ENCODE measurements at regions not wholly inside any gene's neighbourhood (a gene's known extent, or its start where the extent isn't known, plus 50 kb on each side); places are given as distances from the start of the nearest gene placed in this dataset.

DNA sequence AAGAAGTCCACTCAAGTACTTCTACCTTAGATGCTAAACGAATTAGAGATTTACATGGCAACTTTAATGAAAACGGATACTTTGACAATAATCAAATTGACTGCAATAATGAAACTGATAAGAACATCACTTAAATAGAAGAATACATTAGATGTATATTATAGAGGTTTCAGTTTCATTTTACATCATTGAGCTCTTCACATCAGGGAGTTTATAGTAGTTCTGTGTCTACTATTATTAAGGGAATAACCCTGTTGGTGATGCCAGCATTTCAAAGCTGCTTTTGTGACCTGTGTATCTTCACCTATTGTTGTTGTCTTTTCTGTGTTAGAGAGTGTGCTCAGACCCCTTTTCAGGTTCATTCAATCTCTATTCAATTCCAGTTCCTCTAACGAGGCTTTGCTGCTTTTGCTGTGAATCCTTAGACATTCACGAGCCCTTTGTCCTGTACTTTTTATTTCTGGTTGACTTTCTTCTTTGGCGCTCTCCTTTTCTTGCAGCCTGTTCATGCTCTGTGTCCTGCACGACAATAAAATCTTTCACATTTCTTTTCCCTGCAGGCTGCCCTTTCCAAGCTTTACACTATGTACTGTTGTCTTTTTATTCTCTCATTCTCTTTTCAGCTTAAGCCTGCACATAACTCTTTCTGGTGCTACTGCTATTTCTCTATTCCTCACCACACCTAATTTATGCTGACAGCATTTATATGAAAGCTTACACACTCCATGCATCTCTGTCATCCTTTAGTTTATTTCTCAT is 232.1 kb downstream of the CPE start:
- no peak for DNase-seq (ENCODE audit: low spot score)

DNA sequence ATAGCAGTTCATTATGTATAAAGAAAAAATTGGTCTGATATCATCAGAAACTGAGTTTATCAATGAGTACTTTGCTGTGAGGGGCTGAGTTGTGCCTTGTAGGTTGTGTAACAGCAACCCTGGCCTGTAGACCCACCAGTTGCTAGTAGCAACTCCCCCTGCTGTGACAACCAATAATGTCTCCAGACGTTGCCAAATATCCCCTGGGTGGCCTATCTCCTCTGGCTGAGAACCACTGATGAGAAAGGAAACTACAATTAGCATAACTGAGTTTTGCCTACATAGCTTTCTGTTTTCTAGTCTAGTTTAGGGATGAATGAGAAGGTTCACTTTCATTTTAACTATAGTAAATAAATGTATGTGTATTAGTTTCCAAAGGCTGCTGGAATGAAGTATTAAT is 234.1 kb downstream of the CPE start:
- DNase-seq (ENCODE audit: low spot score), result no peak

DNA sequence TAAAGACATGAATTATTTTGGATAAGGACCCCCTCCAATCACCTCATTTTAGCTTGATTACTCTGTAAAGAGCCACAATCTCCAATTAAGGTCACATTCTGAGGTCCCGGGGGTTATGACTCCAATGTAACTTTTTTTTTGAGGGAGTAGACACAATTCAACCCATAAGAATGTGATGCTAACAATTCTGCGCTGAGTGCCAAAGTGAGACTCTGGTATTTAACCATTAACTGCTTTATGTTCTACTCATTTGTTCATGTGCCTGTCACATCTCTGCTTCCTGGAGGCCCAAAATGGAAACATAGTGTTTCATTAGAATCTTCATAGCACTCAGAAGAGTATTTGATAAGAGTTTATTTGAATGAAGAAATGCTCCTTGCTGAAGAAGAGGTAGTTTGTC is 234.8 kb downstream of the CPE start:
- peak; percentile 14 for DNase-seq (ENCODE audit: low spot score)

DNA sequence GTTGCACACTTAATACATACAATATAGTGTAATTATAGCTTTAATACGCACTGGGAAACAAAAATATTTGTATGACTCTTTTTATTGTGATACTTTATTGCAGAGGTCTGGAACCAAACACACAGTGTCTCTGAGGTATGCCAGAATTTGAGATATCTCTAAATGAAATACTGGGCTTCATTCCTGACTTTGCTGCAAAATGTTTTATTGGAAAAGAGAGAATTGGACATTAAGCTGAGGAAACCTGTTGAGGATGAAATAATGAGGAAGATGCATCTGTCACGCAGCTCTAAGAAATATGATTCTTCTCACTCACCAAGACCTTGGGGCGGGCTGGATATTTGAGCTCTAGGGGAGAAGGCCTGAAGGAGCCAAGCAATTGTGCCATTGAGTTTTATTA is 242.1 kb downstream of the CPE start:
- no peak for DNase-seq (ENCODE audit: low spot score)

DNA sequence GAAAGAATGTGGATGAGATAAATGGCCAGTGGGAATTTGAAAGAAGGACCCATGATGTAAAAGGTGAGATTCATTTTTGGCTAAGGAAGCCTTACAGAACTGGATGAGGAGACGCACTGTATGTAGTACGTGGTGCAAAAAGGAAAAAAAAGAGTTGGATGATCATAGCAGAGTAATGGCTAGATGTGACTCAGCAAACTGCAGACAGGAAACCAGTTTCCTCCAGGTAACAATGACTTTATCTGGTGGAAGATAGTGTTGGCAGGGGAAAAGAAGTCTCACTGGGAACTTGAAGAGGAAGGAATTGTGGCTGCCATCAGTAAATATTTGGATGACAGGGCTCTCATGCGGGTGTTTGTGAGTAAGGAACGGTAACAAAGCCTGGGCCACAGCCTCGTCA is 243.2 kb downstream of the CPE start:
- DNase-seq (ENCODE audit: low spot score), result peak; percentile 39

DNA sequence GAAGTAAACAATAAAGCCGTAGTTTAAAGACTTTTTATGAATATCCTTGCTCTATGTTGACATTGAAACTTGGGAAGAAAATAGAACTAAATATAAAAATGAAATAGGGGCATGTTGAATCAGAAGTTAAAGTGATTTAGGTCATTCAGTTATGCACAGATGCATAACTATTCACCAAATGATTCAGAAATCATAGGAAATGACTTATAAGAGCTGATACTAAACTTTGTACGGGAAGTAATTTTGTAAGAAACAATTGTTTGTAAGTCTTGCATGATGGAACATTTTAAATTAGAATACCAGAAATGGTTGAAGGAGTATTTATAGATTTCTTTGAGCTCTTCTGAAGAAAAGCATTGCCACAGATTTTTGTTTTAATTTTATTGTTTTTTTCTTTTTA is 246.5 kb downstream of the CPE start:
- no peak for DNase-seq (ENCODE audit: low spot score)

DNA sequence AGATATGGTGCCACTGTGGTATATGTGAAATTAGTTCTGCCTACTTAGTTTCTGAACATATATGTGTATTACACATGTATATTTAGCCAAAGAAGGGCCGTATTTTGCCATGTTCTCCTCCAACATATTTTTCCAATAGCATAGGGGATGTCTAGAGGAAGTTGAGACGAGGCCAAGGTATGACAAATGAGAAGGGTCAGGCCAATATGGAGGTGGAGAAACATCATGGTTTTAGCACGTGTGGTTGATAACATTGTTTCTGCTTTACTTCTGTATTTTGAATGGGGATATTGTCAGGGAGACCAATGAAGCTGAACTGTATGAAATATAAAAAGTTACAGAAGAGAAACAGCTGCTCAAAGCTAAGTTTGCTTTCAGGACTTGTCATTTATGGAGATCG is 246.7 kb upstream of the TLL1 start:
- no peak for DNase-seq (ENCODE audit: low spot score)

DNA sequence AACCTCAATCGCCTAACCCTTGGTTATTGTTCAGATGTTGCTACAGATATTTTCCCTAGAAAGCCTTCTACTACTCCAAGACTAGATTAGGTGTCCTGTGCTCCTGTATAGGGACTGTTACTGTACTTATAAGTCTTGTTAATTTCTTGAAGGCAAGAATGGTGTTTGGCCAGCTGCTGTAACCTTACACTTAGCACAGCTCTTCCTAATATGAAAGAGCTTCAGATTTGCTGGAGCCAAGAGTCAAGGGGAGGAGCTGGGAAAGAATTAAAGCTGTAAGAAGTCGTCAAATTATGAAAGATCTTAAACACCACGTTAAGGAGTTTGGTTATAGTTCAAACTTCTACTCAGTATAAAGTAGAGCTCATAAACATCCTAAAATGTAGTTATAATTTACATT is 245.9 kb upstream of the TLL1 start:
- no peak for DNase-seq (ENCODE audit: low spot score)

DNA sequence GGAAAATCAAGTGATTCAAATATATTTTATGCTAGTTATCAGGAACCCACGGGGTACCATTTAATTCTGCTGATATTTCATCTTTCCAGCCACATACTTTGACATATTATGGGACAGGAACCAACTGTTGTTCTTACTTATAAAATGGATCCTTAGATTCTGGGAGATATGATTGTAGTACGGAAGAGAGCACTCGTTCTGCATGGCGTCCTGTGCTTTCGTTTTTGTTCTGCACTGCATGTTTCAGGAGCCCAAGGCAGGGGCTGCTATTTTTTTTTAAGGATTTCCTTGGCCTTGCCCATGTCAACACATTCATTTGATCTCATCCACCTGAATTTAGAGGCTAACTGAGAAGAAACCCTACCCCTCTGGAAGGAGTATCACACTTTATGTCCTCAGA is 245.5 kb upstream of the TLL1 start:
- no peak for DNase-seq (ENCODE audit: low spot score)

DNA sequence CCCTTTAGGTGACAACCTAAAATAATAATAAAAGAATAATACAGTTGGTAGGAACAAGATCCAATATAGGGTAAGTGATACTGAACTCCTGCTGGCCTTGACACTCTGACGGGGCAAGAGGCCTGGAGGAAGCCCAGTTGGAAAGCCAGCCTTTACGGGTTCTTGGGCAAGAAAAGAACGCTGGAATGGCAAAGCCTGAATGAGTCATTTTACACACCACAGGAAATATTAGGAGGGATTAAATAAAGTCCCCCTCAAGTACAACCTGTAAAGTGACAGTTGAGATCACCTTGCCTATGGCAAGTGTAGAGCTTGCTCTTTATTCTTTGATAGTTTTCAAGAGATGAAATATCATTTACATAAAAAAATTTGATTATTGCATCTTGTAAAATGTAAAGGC is 244.5 kb upstream of the TLL1 start:
- DNase-seq (ENCODE audit: low spot score), result no peak

DNA sequence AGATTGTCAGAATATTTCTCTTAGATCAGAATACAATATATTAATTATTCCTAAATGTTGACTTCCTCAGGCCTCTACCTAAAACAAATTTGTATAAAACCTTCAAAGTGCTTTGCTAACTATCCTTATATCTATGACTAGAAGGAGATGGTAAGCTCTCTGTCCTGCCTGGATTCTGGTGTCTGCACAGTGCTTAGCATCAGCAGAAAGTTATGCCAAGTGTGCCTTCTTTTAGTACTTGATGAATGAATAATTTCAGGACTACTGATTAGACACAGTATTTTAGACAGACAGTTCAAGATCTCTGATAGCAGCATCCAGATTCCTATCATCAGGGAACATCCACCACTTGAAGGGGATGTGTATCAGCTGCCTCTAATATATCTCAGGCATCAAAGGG is 242.4 kb upstream of the TLL1 start:
- DNase-seq (ENCODE audit: low spot score), result no peak

DNA sequence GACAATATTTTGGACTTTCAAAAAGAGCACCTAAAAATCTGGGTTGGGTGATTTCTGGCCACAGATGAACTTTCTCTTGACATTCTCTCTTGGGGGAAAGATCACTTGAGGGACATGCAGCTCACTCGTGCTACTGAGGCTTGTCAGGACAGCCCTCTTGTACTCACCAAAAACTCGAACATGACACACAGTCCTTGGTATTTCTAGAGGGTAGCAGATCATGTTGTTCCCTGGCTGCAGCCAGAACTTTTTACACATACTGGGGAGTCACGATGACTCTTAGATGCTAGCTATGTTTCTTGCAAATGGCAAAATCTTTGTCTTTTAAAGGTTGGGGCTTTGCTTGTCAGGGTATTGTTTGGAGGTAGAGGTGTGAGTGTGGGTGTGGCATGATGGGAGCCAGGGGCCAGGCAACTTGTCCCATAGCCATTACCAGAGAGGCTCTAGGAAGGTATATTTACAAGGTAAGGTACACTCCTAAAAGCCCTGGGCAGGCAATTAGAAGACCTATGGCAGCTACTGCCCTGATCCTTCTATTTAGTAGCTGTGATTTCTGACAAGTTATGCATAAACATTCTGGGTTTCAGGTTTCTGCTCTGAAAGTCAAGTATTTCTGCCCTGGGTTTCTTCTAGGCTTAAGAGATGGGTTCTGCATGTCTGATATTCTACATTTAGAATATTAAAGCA is 241.7 kb upstream of the TLL1 start:
- no peak for DNase-seq (ENCODE audit: low spot score)

DNA sequence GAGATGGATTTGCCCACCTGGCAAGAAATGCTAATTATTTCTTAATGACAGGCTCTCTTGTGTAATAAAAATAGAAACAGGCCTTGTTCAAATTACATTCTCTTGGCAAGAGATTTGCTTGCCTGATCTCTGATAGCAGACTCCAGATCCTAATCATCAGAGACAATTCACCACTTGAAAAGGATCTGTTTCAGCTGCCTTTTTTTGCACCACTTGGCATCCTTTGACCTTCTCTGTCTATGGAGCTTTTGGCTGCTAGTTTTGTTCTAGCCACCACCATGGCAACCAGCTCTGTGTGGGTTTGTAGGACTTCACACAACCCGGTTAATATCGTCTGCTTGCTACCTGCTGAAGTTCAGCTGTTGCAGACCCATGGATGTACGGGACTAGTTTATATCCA is 241.1 kb upstream of the TLL1 start:
- DNase-seq (ENCODE audit: low spot score), result no peak

DNA sequence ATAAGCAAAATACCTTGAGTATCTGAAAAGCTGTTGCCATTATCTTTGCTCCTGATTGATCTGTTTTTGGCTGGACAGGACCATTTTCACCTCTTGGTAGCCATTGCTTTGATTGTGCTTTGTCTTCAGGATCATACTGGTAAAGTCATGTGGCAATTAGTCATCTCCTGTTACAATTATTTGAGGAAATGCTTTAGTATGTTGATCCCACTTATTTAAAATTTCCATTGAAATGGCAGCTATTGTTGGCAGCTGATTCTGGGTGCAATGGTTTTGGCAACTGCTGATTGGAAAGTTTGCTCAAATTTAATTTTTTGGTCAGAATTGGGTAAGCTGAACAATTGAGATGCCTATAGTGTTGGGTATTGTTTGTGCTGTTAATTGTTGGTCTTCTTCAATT is 238.3 kb upstream of the TLL1 start:
- peak; percentile 3 for DNase-seq (ENCODE audit: low spot score)

DNA sequence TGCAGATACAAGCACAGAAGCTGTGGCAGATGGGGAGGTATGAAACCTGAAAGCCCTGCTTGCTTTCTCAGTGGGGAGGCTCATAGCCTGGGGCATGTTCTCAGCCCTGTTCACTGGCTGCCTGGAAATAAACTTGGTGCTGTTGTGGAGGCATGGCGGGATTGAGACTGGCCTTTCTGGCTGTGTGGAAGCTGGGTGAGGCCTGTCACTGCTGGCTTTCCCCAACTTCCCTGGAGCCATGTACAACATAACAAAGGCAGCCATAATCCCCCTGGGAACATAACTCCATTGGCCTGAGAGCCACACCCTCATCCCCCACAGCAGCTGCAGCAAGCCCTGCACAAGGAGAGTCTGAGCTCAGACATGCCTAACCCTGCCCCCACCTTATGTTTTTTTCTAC is 237.7 kb upstream of the TLL1 start:
- DNase-seq (ENCODE audit: low spot score), result no peak

DNA sequence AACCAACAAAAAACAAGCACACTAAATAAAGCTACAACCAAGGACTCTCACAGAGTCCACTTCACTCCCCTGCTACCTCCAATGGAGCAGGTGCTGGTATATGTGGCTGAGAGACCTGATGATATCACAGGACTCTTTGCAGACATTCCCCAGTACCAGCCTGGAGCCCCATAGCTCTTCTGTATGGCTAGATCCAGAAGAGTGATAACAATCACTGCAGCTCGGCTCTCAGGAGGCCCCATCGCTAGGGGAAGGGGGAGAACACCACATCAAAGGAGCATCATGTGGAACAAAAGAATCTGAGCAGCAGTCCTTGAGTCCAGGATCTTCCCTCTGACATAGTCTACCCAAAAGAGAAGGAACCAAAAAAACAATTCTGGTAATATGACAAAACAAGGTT is 237.1 kb upstream of the TLL1 start:
- no peak for DNase-seq (ENCODE audit: low spot score)

DNA sequence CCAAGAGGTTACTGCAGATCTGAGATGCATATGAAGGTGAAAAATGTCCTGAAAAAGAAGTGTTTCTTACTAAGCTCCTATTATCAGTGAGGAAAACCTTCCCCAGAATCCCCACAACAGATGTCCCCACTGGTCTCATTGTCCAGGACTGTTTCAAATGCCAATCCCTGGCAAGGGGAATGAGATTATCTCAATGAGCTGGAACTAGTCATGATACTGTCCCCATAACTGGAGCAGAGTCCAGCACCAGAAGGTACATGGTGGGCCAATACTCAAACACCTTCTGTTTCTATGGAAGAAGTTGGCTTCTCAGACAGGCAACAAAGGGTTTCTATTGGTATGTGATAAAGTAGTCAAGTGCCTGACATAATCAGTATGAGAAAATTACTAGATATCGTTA is 221.1 kb upstream of the TLL1 start:
- DNase-seq (ENCODE audit: low spot score), result no peak

DNA sequence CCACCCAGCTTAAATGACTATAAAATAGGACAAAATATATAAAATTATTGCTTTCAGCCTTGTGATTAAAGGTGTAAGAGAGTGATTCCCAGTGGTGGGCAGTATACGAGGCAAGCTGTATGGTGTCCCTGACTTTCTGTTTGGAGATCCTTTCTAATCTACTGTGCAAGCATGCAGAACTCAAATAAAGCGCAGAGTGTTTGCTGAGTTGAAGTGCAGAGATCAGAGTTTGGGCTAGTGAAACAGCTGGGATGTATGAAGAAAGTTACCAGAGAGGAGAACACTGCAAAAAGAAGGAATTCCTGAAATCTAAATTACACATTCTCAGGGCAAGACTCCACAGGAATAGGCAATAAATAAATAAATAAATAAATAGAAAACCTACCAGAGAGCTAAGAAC is 218.5 kb upstream of the TLL1 start:
- no peak for DNase-seq (ENCODE audit: low spot score)

DNA sequence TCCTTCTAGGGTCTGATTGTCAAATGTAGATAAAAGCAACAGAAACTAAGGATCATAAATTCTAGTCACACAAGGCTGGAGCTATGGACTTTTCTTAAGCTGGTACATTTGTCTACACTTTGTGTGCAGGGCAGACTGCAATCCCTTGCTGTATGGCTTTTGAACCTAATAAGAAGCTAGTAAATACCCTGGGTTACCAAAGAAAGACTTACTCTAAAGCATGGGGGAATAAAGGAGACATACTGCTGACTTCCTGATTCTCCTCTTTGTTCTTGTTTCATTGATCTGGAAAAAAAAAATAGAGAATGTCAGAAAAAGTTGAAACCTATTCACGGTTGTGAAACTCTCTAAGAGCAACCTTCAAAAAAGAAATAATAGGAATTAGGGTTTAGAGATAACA is 216.6 kb upstream of the TLL1 start:
- DNase-seq (ENCODE audit: low spot score), result no peak

DNA sequence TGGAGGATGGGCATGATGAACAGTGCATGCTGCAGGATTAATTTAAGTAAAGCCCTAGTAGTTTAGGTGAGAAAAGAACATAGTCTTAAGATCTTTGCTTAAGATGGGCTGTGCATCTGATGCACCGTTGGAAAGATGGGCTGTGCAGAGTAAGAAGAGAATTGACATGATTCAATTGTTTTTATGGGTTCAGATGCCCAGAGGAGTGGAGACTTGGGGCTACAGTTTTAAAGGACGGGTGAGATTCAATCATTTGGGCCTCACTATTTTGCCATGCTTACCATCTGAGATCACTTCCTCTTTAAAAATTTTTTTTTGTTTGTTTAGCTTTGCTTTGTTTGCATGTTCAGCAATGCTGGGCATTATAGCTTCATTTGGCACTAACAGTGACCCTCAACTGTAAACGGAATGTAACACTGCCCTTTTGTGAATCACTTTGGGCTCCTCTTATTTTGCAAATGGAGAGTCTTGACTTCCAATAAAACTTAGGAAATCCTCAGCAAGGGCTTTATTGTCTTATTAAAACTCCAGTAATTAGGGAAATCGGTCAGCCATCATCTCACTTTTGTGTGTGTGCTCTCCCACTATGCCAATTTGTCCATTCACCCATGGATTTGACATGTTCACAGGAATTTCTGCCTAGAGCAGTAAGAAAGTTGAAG is 216.1 kb upstream of the TLL1 start:
- no peak for DNase-seq (ENCODE audit: low spot score)

DNA sequence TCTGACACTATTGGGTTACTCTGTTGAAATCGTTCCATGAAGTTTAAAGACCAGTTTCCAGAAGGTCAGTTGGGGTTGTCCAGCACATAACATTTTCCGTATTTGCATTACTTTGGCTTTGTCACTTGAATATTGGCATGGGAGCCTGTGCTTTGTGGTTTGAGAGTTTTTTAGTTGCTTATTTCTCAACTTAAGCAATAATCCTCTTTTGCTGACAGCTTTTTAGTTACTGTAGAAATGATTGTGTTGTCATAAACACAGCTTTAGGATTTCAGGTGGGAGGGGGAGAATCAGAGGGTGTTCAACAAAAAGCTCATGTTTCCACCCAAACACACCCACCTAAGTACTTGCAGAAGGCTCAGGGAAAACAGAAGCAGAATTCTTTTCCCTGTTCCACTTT is 210.7 kb upstream of the TLL1 start:
- no peak for DNase-seq (ENCODE audit: low spot score)

DNA sequence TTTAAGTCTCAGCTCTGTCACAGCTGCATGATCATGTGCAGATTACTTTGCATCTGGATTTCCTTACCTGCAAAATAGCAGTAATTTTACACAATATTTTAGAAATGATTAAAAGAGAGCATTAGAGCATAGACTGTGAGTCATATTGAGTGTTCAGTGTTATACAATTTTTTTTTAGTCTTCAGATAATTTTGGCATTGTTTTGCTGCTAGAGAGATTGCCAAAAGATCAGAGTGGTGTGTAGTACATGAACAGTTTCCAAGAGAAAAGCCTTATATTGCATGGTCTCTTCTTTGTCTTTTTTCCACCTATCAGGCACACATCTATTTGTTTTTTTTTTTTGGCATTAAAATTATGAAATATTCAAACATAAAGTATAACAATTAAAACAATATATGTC is 209.6 kb upstream of the TLL1 start:
- DNase-seq (ENCODE audit: low spot score), result no peak

DNA sequence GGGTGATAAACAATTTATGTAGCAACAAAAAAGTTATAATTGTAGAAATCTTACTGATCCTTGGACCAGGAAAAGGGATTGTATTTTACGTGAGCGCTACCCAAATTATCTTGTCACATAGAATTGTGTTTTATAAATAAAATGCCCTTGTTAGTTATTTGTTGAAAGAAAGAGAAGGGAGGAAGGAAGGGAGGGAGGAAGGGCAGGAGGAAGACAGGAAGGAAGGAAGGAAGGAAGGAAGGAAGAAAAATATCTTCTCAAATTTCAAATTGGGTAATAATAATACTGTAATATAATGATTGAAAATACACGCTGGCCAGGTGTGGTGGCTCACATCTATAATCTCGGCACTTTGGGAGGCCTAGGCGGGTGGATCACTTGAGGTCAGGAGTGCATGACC is 206.2 kb upstream of the TLL1 start:
- DNase-seq (ENCODE audit: low spot score), result no peak

DNA sequence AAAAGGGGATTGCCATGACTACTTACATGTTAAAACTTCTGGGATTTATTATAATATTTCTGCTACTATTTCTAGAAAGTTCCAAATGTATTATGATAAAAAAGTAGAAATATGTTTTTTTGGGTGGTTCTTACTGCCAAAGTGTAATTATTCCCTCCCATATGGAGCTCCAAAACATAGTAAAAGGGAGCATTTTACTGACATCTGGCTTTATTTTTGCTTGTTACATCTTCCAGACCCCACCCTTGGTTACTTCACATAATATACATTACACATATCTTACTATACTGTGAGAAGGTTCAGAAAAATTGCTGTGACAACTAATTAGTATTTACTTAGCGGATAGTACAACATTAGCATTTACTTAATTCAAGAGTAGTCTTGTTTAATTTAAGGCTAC is 205.1 kb upstream of the TLL1 start:
- DNase-seq (ENCODE audit: low spot score), result no peak

All from kidney tubule cell (primary cell).